Spleen (tissue), 7 donors: ENCODE measurements at regions not wholly inside any gene's neighbourhood (a gene's known extent, or its start where the extent isn't known, plus 50 kb on each side); places are given as distances from the start of the nearest gene placed in this dataset.

ENCODE experiments used
- CTCF ChIP-seq, 11 experiments: fragments of 200-600 bp in 7 of 11; fragments of 450-650 bp in 4 of 11; sonication (generic) in 4 of 11; IDR thresholded peaks in 8 of 11; conservative IDR thresholded peaks in 3 of 11; 1 replicate in 7 of 11; 2 replicates in 4 of 11; pipeline versions ENCODE4 v1.4.0 to v1.8.0; 2016 to 2021; ENCODE audit warnings: antibody characterized with exemption in 11 of 11, inconsistent platforms in 4 of 11, mild to moderate bottlenecking in 1 of 11
- POLR2A ChIP-seq, 3 donors: fragments of 450-650 bp; IDR thresholded peaks; one replicate each; pipeline ENCODE4 v1.5.1; 2017; ENCODE audit warnings: antibody characterized with exemption in 3 of 3, mild to moderate bottlenecking in 1 of 3
- POLR2AphosphoS5 ChIP-seq, 3 donors: sonication (generic); formaldehyde crosslinking; IDR thresholded peaks; one replicate each; pipeline ENCODE4 v1.5.1; 2017; ENCODE audit warnings: antibody characterized with exemption in 3 of 3
- donor health status: DM: no; HTN: no; CAD: no; lungs with moderate emphysema.
- donor health status: DM: no; HTN: no; CAD: no.
- donor health status: DM: no; HTN: no; CAD: no.

DNA sequence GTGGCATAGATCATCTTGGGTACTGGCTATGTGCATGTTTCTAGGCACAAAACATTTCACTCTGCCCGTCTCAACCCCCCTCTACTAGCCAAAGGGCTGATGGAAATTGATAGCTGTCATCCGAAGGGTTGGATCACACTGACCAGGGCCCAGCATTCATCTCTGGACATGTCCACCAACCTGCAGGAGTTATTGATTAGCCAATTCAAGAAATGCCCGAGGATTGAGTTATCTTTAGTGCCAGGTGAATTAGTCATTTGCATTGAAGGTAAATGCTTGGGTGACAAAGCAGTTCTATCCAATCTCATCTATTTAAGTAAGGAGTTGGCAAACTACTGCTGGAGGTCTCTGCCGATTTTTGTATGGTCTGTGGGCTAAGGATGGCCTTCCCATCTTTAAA lies 80.1 kb downstream of the CD164 start:
- no peak for TF ChIP-seq CTCF (IDR thresholded peaks at IDR 0.05 in 8 of 11, conservative IDR thresholded peaks at IDR 0.05 in 3 of 11)
- no peak for TF ChIP-seq POLR2A (IDR thresholded peaks at IDR 0.05)
- no peak for TF ChIP-seq POLR2AphosphoS5 (IDR thresholded peaks at IDR 0.05)
